ENCODE measurements at regions not wholly inside any gene's neighbourhood (a gene's known extent, or its start where the extent isn't known, plus 50 kb on each side); places are given as distances from the start of the nearest gene placed in this dataset.

GRCh38 chr21:27719226-27719625 is 752.3 kb upstream of the ADAMTS5 start:
- DNase-seq = no peak

GRCh38 chr21:27715131-27715530 is 748.2 kb upstream of the ADAMTS5 start:
- DNase-seq = no peak

DNA sequence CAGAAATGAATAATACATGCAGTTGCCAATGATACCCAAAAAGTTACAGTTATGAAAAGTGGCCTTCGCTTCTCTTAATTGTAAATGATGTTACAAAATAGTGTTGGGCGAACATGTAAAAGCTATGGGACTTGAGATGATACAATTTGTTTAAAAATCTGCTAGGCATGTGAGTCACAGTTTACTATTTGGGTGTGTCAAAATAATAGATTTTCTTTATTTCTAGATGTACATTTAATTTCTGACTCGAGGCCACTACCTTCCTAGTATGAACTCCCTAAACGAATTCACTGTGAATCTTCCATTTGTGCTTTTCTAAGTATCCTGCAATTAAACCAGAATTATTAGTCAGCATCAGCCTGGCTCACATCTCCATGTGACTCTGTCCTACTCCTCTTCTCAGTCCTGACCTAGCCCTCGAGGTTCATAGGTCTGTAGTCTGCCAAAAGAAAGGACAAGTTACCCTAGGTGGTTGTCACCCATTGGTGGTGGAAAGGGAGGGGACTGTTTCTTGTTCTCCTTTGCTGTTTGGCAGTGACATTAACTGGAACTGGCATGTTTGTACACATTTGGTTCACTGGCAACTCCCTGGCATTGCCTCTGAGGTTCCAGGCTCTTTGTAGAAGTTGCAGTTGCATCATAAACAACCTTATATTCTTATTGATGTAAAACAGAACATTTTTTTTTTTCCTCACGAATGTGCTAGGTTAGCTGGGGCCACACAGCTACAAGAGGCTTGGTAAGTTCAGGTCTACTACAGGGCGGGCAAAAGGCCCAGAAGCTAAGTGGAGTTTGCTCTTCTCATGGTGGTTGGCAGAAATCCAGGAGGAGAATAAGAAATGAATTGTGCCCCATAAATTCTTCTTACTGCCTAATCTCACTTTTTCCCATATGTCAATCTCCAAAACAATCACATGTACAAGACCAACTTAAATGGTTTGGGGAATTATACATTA is 746.5 kb upstream of the ADAMTS5 start:
- DNase-seq = no peak

GRCh38 chr21:27704567-27705166 is 737.8 kb upstream of the ADAMTS5 start:
- DNase-seq = no peak

- DNase-seq = no peak
Measured at GRCh38 chr21:27703791-27704190, 736.9 kb upstream of the ADAMTS5 start.

- DNase-seq = peak; percentile 85
Measured at GRCh38 chr21:27700974-27701614, 734.2 kb upstream of the ADAMTS5 start.

DNA sequence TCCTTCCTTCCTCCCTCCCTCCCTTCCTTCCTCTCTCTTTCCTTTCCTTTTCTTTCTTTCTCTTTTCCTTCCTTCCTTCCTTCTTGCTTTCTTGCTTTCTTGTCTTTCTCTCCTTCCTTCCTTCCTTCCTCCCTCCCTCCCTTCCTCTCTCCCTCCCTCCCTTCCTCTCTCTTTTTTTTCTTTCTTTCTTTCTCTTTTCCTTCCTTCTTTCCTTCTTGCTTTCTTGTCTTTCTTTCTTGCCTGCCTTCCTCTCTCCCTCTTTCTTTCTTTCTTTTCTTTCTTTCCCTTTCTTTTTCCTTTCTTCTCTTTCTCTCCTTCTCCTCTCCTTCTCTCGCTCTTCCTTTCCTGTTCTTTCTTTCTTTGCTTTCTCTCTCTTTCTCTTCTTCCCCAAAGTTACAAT is 728.4 kb upstream of the ADAMTS5 start:
- DNase-seq = no peak

DNA sequence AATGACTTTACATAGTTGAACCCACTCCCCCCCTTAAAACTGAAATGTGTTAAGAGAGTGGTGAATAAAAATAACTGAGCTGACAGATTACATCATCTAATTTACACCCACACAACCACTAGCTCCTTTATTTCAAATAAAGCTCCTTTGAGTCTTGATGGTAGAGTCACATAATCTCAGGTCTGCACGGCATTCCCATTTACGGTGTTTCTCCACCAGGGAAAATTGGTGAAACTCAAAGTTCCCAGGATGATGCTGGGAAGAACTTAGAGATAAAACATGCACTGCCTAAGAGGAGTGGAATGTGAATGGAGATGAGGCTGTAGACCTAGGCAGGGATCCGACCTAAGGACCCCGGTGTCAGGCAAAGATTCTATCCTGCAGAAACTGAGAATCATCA is 727.8 kb upstream of the ADAMTS5 start:
- DNase-seq = no peak

DNA sequence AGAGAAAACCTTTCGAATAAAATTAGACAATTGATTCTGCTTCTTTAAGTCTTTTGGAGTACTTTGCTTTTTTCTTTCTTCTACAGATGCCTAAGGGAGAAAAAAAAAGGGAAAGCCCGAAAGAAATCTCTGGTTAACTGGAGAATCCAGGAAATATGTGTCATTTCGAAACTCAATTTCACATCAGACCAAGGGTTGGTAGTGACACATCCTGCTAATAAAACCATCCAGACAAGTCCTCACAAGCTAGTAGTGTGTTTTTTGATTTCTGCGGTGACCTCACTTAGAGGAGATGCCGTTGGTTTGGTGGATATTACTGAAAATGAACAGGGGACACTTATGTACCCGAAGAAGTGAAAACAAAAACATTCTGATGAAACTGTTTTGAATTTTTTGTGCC is 726.5 kb upstream of the ADAMTS5 start:
- DNase-seq = no peak

DNA sequence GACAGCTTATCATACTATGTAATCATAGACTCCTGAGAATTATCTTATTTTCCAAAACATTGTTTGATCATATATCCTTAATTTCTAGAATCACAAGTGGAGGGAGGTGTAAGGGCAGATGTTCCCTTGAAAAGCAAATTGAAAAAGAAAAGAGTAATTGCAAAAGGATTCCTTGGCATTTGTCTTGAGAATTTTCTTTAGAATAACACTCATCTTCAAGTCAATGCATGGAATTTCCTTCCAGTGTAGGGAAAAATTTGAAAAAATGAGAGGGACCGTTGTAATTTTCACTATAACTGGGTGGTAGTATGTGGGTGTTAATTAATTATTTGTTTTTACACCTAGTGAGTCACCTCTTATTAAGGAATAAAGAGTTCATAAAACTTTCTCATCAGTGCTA is 724.6 kb upstream of the ADAMTS5 start:
- DNase-seq = no peak

- no peak for DNase-seq
Measured at GRCh38 chr21:27691006-27691405, 724.1 kb upstream of the ADAMTS5 start.

DNA sequence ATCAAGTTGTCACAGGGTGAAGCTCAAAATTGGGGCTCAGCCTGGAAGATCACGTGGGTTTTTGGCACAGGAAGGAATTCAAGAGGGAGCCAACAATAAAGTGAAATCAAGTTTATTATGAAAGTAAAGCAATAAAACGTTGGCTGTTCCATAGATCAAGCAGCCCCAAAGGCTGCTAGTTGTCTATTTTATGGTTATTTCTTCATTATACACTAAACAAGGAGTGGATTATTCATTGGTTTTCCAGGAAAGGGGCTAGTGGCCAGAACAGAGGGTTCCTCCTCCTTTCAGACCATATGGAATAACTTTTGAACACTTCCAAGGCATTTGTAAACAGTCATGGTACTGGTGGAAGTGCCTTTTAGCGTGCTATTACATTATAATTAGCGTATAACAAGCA is 723.5 kb upstream of the ADAMTS5 start:
- DNase-seq = no peak

DNA sequence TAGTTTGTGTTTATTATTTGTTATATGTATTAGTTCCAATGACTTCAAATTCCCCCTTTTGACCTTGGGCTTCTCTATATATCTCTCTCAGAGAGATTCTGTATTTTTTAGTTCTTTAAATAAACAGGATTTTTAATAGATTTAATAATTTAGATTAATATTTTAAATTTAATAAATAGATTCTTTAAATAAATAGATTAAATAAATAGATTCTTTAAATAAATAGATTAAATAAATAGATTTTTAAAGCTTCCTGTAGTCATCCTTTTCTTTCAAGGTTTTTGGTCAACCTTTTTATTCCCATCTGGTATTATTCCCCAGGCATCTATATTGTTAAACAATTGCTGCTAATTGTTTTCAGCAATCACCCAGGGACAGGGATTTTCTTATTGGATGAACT is 721.9 kb upstream of the ADAMTS5 start:
- DNase-seq = no peak

DNA sequence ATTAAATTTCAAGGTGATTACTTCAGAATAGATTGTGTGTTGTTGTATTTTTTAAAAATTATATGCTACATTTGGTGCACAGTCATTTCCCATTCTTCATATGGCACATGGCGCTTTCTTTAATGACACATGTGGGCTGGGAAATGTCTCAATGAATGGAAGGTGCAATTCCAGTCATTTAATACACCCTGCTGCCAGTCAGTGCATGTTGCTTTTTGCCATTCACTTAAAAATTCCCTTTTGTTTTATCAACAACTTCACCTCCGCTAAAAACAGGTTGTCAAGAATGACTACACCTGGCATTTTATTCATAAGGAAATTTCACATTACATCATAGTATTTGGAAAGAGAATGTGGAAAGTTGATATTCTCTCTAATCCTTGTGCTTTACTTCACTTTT is 716.4 kb upstream of the ADAMTS5 start:
- DNase-seq = no peak

GRCh38 chr21:27681841-27682240 is 715.0 kb upstream of the ADAMTS5 start:
- no peak for DNase-seq

DNA sequence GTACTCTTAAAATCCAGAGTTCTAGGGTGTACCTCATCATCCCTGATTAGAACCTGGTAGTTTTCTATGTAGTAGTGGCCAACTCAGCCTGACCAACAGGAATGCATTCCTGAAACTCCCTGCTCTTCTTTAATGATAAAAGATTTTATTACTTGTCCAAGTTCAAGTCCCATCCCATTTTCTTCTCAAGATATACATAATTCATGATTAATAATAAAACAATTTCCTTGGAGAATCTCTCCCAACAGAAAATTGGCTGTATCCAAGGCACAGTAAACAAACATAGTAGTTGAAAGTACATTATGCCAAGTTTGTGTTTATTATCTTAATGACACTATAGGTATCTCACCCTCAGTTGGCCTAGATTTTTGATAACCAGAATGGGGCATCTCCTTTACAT is 714.1 kb upstream of the ADAMTS5 start:
- no peak for DNase-seq

DNA sequence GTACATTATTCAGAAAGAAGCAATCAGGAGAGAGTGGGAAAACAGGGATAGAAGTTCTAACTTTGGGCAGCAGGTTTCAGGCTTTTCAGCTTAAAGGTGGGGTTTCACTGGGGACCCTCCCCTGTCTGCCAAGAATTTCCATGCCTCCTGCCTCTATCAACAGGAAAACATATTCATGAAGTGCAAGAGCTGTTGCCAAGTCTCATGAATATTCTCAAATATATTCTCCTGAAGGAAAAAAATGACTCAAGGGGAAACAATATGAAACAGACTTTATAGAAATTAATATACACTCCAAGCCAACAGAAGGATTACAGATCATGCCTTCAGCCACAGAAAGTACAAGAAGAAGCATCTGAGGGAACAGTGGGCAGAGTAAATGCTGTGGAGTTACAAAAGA is 713.3 kb upstream of the ADAMTS5 start:
- no peak for DNase-seq

- no peak for DNase-seq
Measured at GRCh38 chr21:27678511-27678910, 711.6 kb upstream of the ADAMTS5 start.

- no peak for DNase-seq
Measured at GRCh38 chr21:27677546-27677945, 710.7 kb upstream of the ADAMTS5 start.

GRCh38 chr21:27675306-27675705 is 708.4 kb upstream of the ADAMTS5 start:
- DNase-seq = no peak

- DNase-seq = no peak
Measured at GRCh38 chr21:27674041-27674615, 707.2 kb upstream of the ADAMTS5 start.

DNA sequence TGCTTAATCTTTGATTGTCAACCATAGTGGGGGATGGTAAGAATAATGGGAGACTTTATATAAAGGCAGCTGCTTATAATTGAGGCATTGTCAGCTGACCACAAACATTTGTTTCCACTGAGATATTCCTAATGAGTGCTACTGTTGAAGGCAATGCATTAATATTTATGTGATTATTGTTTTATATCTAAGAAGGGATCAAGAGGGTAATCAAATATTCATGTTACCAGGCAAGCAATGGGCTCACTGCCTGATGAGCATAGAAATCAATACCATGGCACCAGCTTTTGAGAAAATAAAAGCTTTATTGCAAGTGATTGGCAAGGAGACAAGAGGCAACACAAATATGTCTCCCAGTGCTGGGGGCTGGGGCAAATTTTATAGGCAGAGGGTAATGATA is 706.7 kb upstream of the ADAMTS5 start:
- DNase-seq = no peak

DNA sequence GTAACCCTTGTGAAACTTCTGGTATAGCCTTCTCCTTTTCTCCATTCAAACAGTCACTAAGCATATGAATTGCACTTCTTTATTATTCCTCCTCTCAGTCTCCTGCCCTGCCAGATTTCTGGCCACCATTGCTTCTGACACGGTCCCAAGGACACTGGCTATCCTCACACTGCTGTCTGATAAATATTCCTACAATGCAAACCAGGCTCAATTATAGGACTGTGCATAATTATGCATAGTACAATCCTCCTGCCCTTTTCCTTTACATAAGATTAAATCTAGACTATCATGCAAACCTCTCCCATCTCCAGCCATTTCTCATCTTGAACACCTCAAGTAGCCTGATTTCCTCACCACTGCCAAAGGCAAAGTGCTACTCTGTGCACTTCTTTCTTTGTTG is 704.3 kb upstream of the ADAMTS5 start:
- DNase-seq = no peak

GRCh38 chr21:27653481-27653880 is 686.6 kb upstream of the ADAMTS5 start:
- no peak for DNase-seq
